Astrocyte (in vitro differentiated cells and primary cell): ENCODE measurements at regions not wholly inside any gene's neighbourhood (a gene's known extent, or its start where the extent isn't known, plus 50 kb on each side); places are given as distances from the start of the nearest gene placed in this dataset.

ENCODE experiments used
- DNase-seq: peaks from one replicate; pipeline ENCODE4 v3.0.0-alpha.2; 2010; ENCODE audit warnings: low read depth
- FAIRE-seq: peaks from 2 replicates; lab custom pipeline; 2011; peaks lifted over from hg19 to GRCh38; lab: Jason Lieb, UNC
- H2AFZ ChIP-seq: 2 replicates; pipeline ENCODE4 v1.6.0; 2012; ENCODE audit warnings: low read depth, low read length, inconsistent platforms
- H3K27ac ChIP-seq: 2 replicates; pipeline ENCODE4 v1.5.1; 2011; ENCODE audit warnings: low read depth, low read length, inconsistent platforms
- H3K27me3 ChIP-seq: 2 replicates; pipeline ENCODE4 v1.6.0; 2011; ENCODE audit warnings: low read length, inconsistent platforms; ENCODE audit not compliant: insufficient read depth
- H3K36me3 ChIP-seq: 2 replicates; pipeline ENCODE4 v1.5.1; 2011; ENCODE audit warnings: low read length, inconsistent platforms; ENCODE audit not compliant: insufficient read depth
- H3K4me1 ChIP-seq: 2 replicates; pipeline ENCODE4 v1.5.1; 2011; ENCODE audit warnings: low read length, inconsistent platforms; ENCODE audit not compliant: insufficient read depth
- H3K4me2 ChIP-seq: 2 replicates; pipeline ENCODE4 v1.6.0; 2012; ENCODE audit warnings: low read length, inconsistent platforms
- H3K4me3 ChIP-seq: 2 replicates; pipeline ENCODE4 v1.5.1; 2011; ENCODE audit warnings: low read depth, mild to moderate bottlenecking, low read length, inconsistent platforms; ENCODE audit not compliant: insufficient read depth
- H3K79me2 ChIP-seq: 2 replicates; pipeline ENCODE4 v1.6.0; 2012; ENCODE audit warnings: mild to moderate bottlenecking, low read length, inconsistent platforms; ENCODE audit not compliant: insufficient read depth
- H3K9ac ChIP-seq: 2 replicates; pipeline ENCODE4 v1.6.0; 2012; ENCODE audit warnings: mild to moderate bottlenecking, low read length, inconsistent platforms
- H3K9me3 ChIP-seq: 2 replicates; pipeline ENCODE4 v1.5.1; 2012; ENCODE audit warnings: low read depth, mild to moderate bottlenecking, low read length, inconsistent platforms; ENCODE audit not compliant: insufficient read depth
- H4K20me1 ChIP-seq: 2 replicates; pipeline ENCODE4 v1.6.0; 2012; ENCODE audit warnings: low read length, inconsistent platforms; ENCODE audit not compliant: insufficient read depth
- H3K27ac Mint-ChIP-seq: one replicate; pipeline ENCODE4 v1.8.0; 2021; ENCODE audit warnings: mild to moderate bottlenecking, mixed read lengths; ENCODE audit not compliant: unreplicated experiment
- H3K27me3 Mint-ChIP-seq: one replicate; pipeline ENCODE4 v1.8.0; 2021; ENCODE audit warnings: low read depth, mixed read lengths; ENCODE audit not compliant: unreplicated experiment
- H3K36me3 Mint-ChIP-seq: one replicate; pipeline ENCODE4 v1.8.0; 2021; ENCODE audit warnings: low read depth, mixed read lengths; ENCODE audit not compliant: unreplicated experiment
- H3K4me1 Mint-ChIP-seq: one replicate; pipeline ENCODE4 v1.8.0; 2021; ENCODE audit warnings: low read depth, mixed read lengths; ENCODE audit not compliant: unreplicated experiment
- H3K4me3 Mint-ChIP-seq: one replicate; pipeline ENCODE4 v1.8.0; 2021; ENCODE audit warnings: mild to moderate bottlenecking, moderate library complexity, mixed read lengths; ENCODE audit not compliant: unreplicated experiment
- H3K9me3 Mint-ChIP-seq: one replicate; pipeline ENCODE4 v1.8.0; 2021; ENCODE audit warnings: mild to moderate bottlenecking, mixed read lengths; ENCODE audit not compliant: unreplicated experiment
- CTCF ChIP-seq: IDR thresholded peaks from 2 replicates; pipeline ENCODE4 v1.5.1; 2011; ENCODE audit warnings: low read depth, mild to moderate bottlenecking, inconsistent platforms, low read length, moderate library complexity; ENCODE audit not compliant: insufficient read depth
- EZH2 ChIP-seq: IDR thresholded peaks from 2 replicates; pipeline ENCODE4 v1.6.1; 2012; ENCODE audit warnings: mild to moderate bottlenecking, low read length, inconsistent platforms; ENCODE audit not compliant: insufficient read depth

GRCh38 chr16:7044331-7044730, 288.3 kb upstream of the RBFOX1 start:
- Histone ChIP-seq H3K27ac (no peak overlapping the region), H3K79me2 (no peaks in the 10 kb centered on the region), H3K36me3 (no peaks in the 10 kb centered on the region), H3K4me3 (no peak overlapping the region), H3K27me3 (no peaks in the 10 kb centered on the region), H3K4me2 (no peak overlapping the region), H3K9me3 (no peaks in the 10 kb centered on the region), H2AFZ (no peak overlapping the region), H3K4me1 (no peaks in the 10 kb centered on the region), H4K20me1 (no peaks in the 10 kb centered on the region), H3K9ac (no peak overlapping the region)
- no peaks in the 10 kb centered on the region for H3K27me3 Mint-ChIP-seq
- H3K36me3 Mint-ChIP-seq, result no peaks in the 10 kb centered on the region
- peaks cover 3% of the 10 kb centered on the region for H3K9me3 Mint-ChIP-seq
- no peak overlapping the region for H3K27ac Mint-ChIP-seq
- H3K4me1 Mint-ChIP-seq, result no peaks in the 10 kb centered on the region
- DNase-seq, result no peak
- TF ChIP-seq EZH2 (no peak), CTCF (no peak)
- FAIRE-seq, result no peak
- H3K4me3 Mint-ChIP-seq, result no peak overlapping the region

- Mint-ChIP-seq H3K27ac (no peak overlapping the region), H3K9me3 (peaks cover 3% of the 10 kb centered on the region), H3K36me3 (no peaks in the 10 kb centered on the region), H3K4me1 (no peaks in the 10 kb centered on the region), H3K4me3 (no peak overlapping the region), H3K27me3 (no peaks in the 10 kb centered on the region)
- no peak for FAIRE-seq
- H3K36me3 ChIP-seq, result no peaks in the 10 kb centered on the region
- H3K27ac ChIP-seq, result no peak overlapping the region
- no peaks in the 10 kb centered on the region for H4K20me1 ChIP-seq
- no peak overlapping the region for H3K9ac ChIP-seq
- no peaks in the 10 kb centered on the region for H3K4me1 ChIP-seq
- no peaks in the 10 kb centered on the region for H3K27me3 ChIP-seq
- no peak for DNase-seq
- H3K4me2 ChIP-seq, result no peak overlapping the region
- H3K4me3 ChIP-seq, result no peak overlapping the region
- no peak overlapping the region for H2AFZ ChIP-seq
- TF ChIP-seq CTCF, result no peak
- TF ChIP-seq EZH2, result no peak
- H3K9me3 ChIP-seq, result peaks cover 4% of the 10 kb centered on the region
- no peaks in the 10 kb centered on the region for H3K79me2 ChIP-seq
These were observed 294.2 kb upstream of the RBFOX1 start for GRCh38 chr16:7038475-7038874.

- no peaks in the 10 kb centered on the region for H3K4me1 Mint-ChIP-seq
- no peak overlapping the region for H3K27ac ChIP-seq
- H3K9ac ChIP-seq, result no peak overlapping the region
- H3K4me2 ChIP-seq, result no peak overlapping the region
- H3K4me3 ChIP-seq, result no peak overlapping the region
- no peak overlapping the region for H2AFZ ChIP-seq
- H3K4me3 Mint-ChIP-seq, result no peak overlapping the region
- no peaks in the 10 kb centered on the region for H3K27me3 Mint-ChIP-seq
- H3K9me3 ChIP-seq, result peaks cover 4% of the 10 kb centered on the region
- H3K36me3 ChIP-seq, result no peaks in the 10 kb centered on the region
- no peak overlapping the region for H3K27ac Mint-ChIP-seq
- no peaks in the 10 kb centered on the region for H3K27me3 ChIP-seq
- TF ChIP-seq CTCF, result no peak
- no peaks in the 10 kb centered on the region for H3K36me3 Mint-ChIP-seq
- H3K9me3 Mint-ChIP-seq, result no peaks in the 10 kb centered on the region
- DNase-seq (no peak), FAIRE-seq (no peak)
- no peaks in the 10 kb centered on the region for H3K79me2 ChIP-seq
- no peaks in the 10 kb centered on the region for H4K20me1 ChIP-seq
- H3K4me1 ChIP-seq, result no peaks in the 10 kb centered on the region
These were observed 295.1 kb upstream of the RBFOX1 start for GRCh38 chr16:7037495-7037894.
